Effector memory CD8-positive, alpha-beta T cell (primary cell): ENCODE measurements at regions not wholly inside any gene's neighbourhood (a gene's known extent, or its start where the extent isn't known, plus 50 kb on each side); places are given as distances from the start of the nearest gene placed in this dataset.

ENCODE experiments used
- ATAC-seq: fragments of 150-1000 bp; cut with Tn5 transposase; replicated peaks from 2 replicates; pipeline ENCODE4 v1.10.0; 2021; ENCODE audit warnings: mild to moderate bottlenecking, moderate library complexity
- DNase-seq, 3 experiments: peaks; one replicate each; pipeline ENCODE4 v3.0.0; 2021
- H3K27ac Mint-ChIP-seq, 2 donors: one replicate each; pipeline ENCODE4 v1.8.0; 2022; ENCODE audit warnings: mild to moderate bottlenecking in 2 of 2, mixed read lengths in 2 of 2, moderate library complexity in 2 of 2
- H3K27me3 Mint-ChIP-seq, 2 donors: one replicate each; pipeline ENCODE4 v1.8.0; 2022; ENCODE audit warnings: mixed read lengths in 2 of 2
- H3K36me3 Mint-ChIP-seq: one replicate; pipeline ENCODE4 v1.8.0; 2022; ENCODE audit warnings: mild to moderate bottlenecking, moderate library complexity, mixed read lengths; ENCODE audit not compliant: insufficient read depth
- H3K4me1 Mint-ChIP-seq, 2 donors: one replicate each; pipeline ENCODE4 v1.8.0; 2022; ENCODE audit warnings: low read depth in 2 of 2, mixed read lengths in 2 of 2
- H3K4me3 Mint-ChIP-seq, 2 donors: one replicate each; pipeline ENCODE4 v1.8.0; 2022; ENCODE audit warnings: mild to moderate bottlenecking in 2 of 2, mixed read lengths in 2 of 2, moderate library complexity in 2 of 2
- H3K9me3 Mint-ChIP-seq, 2 donors: one replicate each; pipeline ENCODE4 v1.8.0; 2022; ENCODE audit warnings: mixed read lengths in 2 of 2

DNA sequence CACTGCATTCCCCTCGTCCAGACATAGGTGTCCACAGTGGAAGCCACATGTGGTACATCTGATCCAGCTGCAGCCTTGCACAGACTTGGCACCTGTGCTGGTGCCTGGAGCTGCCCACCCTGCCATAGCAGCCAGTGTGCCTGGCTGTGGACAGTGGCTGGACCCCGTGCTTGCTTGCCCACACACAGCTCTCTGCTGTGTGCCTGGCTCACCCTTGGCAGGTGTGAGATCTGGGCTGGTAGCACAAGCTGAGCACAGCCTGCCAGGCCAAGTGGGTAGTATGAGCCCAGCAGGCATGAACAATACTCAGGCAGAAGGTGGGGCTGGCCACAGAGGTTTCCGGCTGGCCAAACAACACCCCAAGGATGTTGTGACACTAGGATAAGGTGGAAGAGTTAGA, 614.4 kb downstream of the BCKDHB start:
- Mint-ChIP-seq H3K4me1 (no peaks in the 10 kb centered on the region), H3K27me3 (no peaks in the 10 kb centered on the region), H3K36me3 (peaks cover 3% of the 10 kb centered on the region), H3K27ac (no peak overlapping the region), H3K9me3 (no peaks in the 10 kb centered on the region), H3K4me3 (no peak overlapping the region)
- no peak for ATAC-seq
- no peak for DNase-seq

DNA sequence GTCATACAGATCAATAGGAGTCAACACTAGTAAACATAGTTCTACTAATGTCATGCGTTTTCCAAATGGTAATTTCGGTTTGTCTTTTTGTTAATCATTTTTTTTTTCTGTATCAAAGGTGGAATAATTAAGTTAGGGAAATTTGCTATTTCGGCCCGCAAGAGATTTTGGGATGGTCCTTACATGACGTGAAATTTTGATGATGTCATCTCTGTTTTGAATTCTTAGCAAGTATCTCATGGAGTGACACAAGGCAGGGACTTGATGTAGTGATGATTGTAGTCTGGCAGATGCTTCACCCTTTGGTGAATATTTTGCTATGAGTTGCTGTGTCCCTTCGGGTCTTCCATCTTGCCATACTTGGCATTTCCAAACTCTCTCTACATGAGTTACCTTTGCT, 608.0 kb downstream of the BCKDHB start:
- no peaks in the 10 kb centered on the region for H3K4me1 Mint-ChIP-seq
- H3K27ac Mint-ChIP-seq: no peak overlapping the region
- ATAC-seq: no peak
- H3K4me3 Mint-ChIP-seq: no peak overlapping the region
- H3K9me3 Mint-ChIP-seq: peaks cover 0 to 2% of the 10 kb centered on the region in 2 donors
- no peaks in the 10 kb centered on the region for H3K36me3 Mint-ChIP-seq
- DNase-seq: no peak
- no peaks in the 10 kb centered on the region for H3K27me3 Mint-ChIP-seq

DNA sequence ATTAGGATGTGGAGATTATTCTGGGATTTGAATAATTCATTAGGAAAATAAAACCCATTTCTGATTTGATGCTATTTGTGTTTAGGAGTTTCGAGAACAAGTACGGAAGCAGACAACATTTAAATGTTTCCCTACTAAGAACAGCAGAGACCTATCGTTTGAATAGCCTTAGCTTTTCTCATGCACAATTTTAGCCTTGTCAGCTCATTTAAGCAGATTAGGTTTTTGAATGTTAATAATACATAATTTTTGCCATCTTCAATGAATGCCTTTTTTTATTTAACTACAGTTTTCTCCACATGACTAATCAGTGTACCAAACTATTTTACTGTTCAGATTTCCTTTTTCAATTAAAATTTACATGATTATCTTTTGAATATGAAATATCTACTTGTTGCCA, 592.0 kb downstream of the BCKDHB start:
- Mint-ChIP-seq H3K9me3 (peaks cover 0 to 5% of the 10 kb centered on the region in 2 donors), H3K27me3 (no peaks in the 10 kb centered on the region), H3K4me1 (no peaks in the 10 kb centered on the region), H3K27ac (no peak overlapping the region), H3K4me3 (no peak overlapping the region), H3K36me3 (peaks cover 3% of the 10 kb centered on the region)
- ATAC-seq: no peak
- DNase-seq: no peak

DNA sequence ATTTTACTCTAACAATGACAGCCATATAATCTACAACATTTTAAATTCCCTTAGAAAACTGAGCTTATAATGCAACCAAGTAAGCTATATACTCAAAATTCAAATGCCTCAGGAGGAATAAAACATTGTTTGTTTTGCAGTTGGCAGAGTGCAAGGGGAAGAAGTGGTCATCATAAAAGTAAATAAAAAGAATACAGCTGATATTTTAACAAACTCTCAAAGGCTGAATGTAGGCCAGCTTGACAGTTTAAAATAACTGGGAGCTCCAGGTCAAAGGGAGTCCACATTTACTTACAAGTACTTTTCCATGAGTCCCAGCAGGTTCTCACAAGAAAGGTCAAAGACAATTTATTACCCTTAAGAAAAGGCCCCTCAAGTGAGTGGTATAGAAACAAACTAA, 589.8 kb downstream of the BCKDHB start:
- ATAC-seq (no peak), DNase-seq (no peak)
- Mint-ChIP-seq H3K4me1 (no peaks in the 10 kb centered on the region), H3K36me3 (peaks cover 3% of the 10 kb centered on the region), H3K27ac (no peak overlapping the region), H3K27me3 (no peaks in the 10 kb centered on the region), H3K9me3 (peaks cover 0 to 7% of the 10 kb centered on the region in 2 donors), H3K4me3 (no peak overlapping the region)

DNA sequence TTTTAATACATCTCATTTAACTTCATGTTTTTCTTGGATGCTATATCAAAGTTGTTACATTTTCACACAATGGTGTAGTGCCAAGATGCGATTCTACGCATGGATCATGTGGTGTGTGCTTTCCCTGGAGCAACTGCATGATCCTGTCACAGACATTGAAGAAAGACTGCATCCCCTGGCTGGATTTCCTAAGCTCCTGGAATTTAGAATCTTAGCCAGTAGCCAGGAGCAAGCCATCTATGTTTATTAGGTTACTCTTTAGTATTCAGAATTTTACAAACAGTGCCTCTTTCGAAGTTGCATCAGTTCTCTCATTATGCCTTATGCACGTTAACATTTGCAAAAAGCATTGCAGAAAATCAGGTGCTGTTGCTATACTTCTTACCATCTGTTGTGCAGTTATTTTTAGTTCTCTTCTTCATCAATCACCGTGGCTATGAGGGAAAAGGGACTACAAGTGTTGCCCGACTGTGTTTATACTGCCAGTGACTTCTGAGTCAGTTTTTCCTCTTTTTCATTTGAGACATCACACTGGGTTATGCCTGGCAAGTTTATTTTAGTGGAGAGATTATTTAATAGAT, 584.2 kb downstream of the BCKDHB start:
- Mint-ChIP-seq H3K36me3 (peaks cover 3% of the 10 kb centered on the region), H3K4me3 (no peak overlapping the region), H3K27me3 (no peaks in the 10 kb centered on the region), H3K27ac (no peak overlapping the region), H3K9me3 (peaks cover 0 to 2% of the 10 kb centered on the region in 2 donors), H3K4me1 (no peaks in the 10 kb centered on the region)
- ATAC-seq: no peak
- DNase-seq: no peak

DNA sequence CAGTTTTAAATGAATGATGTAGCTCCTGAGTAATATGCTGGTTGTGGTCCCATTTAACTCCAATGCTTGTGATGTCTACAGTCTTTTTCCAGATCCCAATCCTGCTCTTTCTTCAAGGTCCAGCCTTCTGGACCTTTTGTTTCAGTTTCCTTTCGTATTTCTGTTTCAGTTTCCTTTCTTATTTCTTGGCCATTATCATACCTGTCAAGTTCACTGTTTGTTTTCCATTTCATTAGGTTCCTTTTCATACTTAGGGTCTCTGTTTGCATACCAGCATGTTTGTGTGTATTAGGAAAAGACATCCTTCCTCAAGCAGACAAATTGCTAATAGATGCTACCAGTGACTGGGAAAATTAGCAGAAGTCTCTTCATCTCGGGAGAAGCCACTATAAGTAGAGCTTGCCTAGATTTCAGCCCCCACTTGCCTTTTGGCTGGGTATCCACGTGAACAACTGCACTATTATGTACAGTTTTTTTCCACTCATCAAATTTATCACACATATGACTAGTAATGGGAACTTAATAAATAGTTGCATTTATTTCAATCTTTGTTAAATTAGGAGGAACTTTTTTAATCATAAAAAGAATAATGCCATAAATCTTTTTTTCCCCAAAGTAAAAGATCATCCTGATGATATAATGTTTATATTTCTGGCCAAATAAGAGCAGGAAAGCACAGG, 583.4 kb downstream of the BCKDHB start:
- H3K27me3 Mint-ChIP-seq: no peaks in the 10 kb centered on the region
- H3K27ac Mint-ChIP-seq: peak overlapping the region in 1 of 2 donors; percentile 5
- ATAC-seq: no peak
- no peak overlapping the region for H3K4me3 Mint-ChIP-seq
- H3K4me1 Mint-ChIP-seq: no peaks in the 10 kb centered on the region
- DNase-seq: no peak
- H3K9me3 Mint-ChIP-seq: peaks cover 0 to 2% of the 10 kb centered on the region in 2 donors
- H3K36me3 Mint-ChIP-seq: peaks cover 3% of the 10 kb centered on the region

DNA sequence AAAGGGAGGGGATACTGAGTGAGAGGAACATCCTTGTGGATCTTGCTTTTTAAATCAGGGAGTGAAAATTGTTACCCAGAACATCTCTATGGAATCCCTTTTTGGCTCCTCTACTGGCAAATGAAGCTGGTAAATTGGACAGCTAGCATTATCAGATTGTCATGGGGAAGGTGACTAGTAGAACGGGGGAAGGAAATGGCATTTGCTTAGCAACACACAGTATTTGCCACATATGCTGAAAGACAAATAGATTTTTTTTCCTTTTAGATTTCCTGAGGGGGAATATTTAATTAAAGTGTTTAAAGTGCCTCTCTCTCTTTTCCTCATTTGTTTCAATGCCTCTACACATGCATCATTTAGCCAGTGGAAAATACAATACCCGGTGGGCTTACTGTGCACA, 573.5 kb downstream of the BCKDHB start:
- H3K27me3 Mint-ChIP-seq: no peaks in the 10 kb centered on the region
- no peaks in the 10 kb centered on the region for H3K36me3 Mint-ChIP-seq
- ATAC-seq: no peak
- H3K4me1 Mint-ChIP-seq: no peaks in the 10 kb centered on the region
- no peak overlapping the region for H3K27ac Mint-ChIP-seq
- no peak for DNase-seq
- peaks cover 2 to 7% of the 10 kb centered on the region in 2 donors for H3K9me3 Mint-ChIP-seq
- no peak overlapping the region for H3K4me3 Mint-ChIP-seq

DNA sequence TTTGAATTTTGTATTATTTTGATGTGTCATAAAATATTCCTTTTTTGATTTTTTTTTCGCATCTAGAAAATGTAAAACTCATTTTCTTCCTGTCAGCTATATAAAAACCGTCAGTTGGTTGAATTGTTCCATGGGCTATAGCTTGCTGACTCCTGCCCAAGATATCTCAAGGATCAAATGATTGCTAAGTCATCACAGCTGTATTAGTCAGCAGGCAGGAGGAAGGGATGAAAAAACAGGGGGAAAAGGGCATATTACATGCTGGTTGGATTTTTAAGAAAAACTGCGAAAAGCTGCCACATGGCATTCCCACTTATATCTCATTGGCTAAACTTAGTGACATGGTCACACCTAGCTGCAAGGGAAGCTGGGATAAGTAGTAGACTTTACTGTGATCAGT, 569.9 kb downstream of the BCKDHB start:
- Mint-ChIP-seq H3K9me3 (peaks cover 0 to 2% of the 10 kb centered on the region in 2 donors), H3K27ac (no peak overlapping the region), H3K27me3 (no peaks in the 10 kb centered on the region), H3K4me1 (no peaks in the 10 kb centered on the region), H3K4me3 (no peak overlapping the region), H3K36me3 (no peaks in the 10 kb centered on the region)
- DNase-seq: no peak
- ATAC-seq: no peak

DNA sequence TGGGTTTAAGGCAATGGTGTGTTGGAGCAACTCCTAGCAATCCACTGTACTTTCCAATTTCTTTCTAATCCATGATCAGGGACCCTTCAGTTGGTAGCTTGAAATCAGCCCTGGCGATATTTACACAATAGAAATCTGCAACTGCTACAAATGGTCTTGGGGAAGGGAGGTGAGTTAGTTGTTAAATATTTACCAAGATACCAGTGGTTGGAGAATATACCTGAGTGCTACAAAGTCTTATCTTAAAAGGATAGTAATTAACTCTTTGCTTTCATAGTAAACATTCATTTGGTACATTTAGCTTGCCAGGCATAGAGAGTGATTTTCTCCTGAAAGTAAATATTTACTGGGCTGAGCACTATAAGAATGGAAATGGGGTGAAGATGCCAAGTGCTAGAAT, 568.2 kb downstream of the BCKDHB start:
- peaks cover 0 to 3% of the 10 kb centered on the region in 2 donors for H3K9me3 Mint-ChIP-seq

DNA sequence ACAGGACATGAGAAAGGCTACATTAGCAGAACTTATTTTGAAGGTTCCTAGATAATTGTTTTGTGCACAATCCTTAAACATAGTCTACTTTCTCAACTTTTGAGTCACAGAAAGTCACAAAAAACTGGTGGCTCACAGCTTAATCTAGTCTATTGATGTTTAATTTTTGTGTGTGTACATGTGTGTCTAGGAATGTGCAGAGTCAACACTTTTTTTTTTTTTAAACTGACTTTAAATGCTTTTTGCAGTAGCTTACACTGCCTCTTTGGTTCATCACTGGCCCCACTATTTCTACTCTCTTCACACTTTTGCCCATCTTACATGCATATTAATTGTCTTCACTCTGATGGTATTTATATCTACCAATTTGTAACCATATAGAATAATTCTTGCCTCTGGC, 566.9 kb downstream of the BCKDHB start:
- Mint-ChIP-seq H3K4me1 (no peaks in the 10 kb centered on the region), H3K9me3 (peaks cover 0 to 3% of the 10 kb centered on the region in 2 donors), H3K27me3 (no peaks in the 10 kb centered on the region), H3K27ac (no peak overlapping the region), H3K36me3 (no peaks in the 10 kb centered on the region), H3K4me3 (no peak overlapping the region)
- DNase-seq (no peak), ATAC-seq (no peak)

More for the DNA sequence above, 568.2 kb downstream of the BCKDHB start:
- Mint-ChIP-seq H3K27ac (no peak overlapping the region), H3K36me3 (no peaks in the 10 kb centered on the region), H3K27me3 (no peaks in the 10 kb centered on the region), H3K4me1 (no peaks in the 10 kb centered on the region), H3K4me3 (no peak overlapping the region)
- no peak for ATAC-seq
- no peak for DNase-seq

DNA sequence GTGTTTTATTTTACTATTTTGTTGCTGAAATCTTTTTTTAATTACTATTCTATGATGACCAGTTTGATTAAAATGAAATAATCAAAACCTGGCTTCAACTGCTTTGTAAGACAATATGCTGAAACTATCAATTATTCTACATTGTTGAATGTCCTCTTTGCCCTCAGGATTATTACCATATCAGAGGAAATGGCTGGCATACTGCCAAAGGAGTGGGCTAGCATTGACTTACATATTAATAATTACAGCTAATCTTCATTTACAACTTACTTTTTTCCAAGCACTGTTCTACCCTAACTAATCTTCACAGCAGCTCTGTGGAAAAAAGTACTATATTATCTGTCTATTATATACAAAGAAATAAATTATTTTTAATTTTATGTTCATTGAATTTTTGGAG, 560.5 kb downstream of the BCKDHB start:
- peaks cover 0 to 3% of the 10 kb centered on the region in 2 donors for H3K9me3 Mint-ChIP-seq
- ATAC-seq (no peak), DNase-seq (no peak)
- H3K4me1 Mint-ChIP-seq: no peaks in the 10 kb centered on the region
- H3K27me3 Mint-ChIP-seq: no peaks in the 10 kb centered on the region
- H3K36me3 Mint-ChIP-seq: no peaks in the 10 kb centered on the region
- no peak overlapping the region for H3K4me3 Mint-ChIP-seq
- H3K27ac Mint-ChIP-seq: no peak overlapping the region

DNA sequence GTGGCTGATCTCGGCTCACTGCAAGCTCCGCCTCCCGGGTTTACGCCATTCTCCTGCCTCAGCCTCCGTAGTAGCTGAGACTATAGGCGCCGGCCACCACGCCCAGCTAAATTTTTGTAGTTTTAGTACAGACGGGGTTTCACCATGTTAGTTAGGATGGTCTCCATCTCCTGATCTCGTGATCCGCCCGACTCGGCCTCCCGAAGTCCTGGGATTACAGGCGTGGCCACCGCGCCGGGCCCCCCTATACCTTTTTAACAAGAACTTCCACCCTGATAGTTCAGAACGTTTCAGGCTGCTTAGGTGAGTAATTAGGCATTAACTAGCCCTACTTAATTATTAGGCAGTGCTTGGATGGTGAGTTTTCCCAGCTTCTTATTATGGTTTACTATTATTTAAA, 552.5 kb downstream of the BCKDHB start:
- Mint-ChIP-seq H3K9me3 (peaks cover 2 to 8% of the 10 kb centered on the region in 2 donors), H3K4me3 (no peak overlapping the region), H3K36me3 (no peaks in the 10 kb centered on the region), H3K27ac (no peak overlapping the region), H3K27me3 (no peaks in the 10 kb centered on the region), H3K4me1 (no peaks in the 10 kb centered on the region)
- no peak for ATAC-seq
- no peak for DNase-seq

DNA sequence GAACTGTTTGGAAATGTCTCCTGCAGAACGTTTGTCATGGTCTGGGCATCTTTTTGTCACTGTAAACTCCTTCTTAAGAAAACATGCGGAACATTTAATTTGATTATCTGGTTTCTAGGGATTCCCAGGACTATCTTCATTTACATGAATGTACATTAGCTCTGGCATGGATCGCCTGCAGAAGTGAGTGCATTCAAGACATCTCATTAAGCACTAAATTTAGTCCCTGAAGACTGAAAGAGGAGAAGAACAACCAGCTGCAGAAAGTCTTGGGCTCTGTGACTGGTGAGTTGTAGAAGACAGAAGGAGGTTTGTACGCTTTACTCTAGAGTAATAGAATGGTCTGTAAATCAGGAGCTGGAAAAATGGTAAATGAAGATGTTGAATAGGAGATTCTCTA, 540.7 kb downstream of the BCKDHB start:
- ATAC-seq: no peak

DNA sequence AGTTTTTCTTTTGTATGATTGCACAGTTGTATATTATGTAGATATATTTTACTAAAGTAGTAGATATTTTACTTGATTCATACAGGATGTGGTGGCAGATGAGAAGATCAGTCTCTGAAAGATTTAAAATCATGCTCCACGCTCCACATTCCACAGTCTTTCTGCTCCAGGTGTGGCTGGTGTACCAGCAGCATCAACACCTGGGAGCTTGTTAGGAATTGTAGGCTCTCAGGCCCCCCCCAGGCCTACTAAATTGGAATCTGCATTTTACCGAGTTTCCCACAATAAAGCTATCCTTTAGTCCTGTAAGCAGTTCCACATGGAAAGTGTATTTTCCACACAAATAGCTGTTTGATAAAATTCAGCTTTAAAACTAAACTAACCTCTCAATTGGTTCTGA, 537.4 kb downstream of the BCKDHB start:
- no peaks in the 10 kb centered on the region for H3K4me1 Mint-ChIP-seq
- no peak overlapping the region for H3K27ac Mint-ChIP-seq
- H3K4me3 Mint-ChIP-seq: no peak overlapping the region
- DNase-seq: no peak
- no peaks in the 10 kb centered on the region for H3K9me3 Mint-ChIP-seq
- no peaks in the 10 kb centered on the region for H3K27me3 Mint-ChIP-seq
- ATAC-seq: no peak
- H3K36me3 Mint-ChIP-seq: no peaks in the 10 kb centered on the region

More for the DNA sequence above, 540.7 kb downstream of the BCKDHB start:
- Mint-ChIP-seq H3K4me3 (no peak overlapping the region), H3K27me3 (no peaks in the 10 kb centered on the region), H3K36me3 (no peaks in the 10 kb centered on the region), H3K9me3 (peaks cover 9 to 11% of the 10 kb centered on the region in 2 donors), H3K4me1 (no peaks in the 10 kb centered on the region), H3K27ac (no peak overlapping the region)
- no peak for DNase-seq
